Common myeloid progenitor, CD34-positive (primary cell): ENCODE measurements at regions not wholly inside any gene's neighbourhood (a gene's known extent, or its start where the extent isn't known, plus 50 kb on each side); places are given as distances from the start of the nearest gene placed in this dataset.

Experiments used
- CTCF ChIA-PET: fragments of 350-600 bp; sonication (Branson Sonifier 250); formaldehyde crosslinking; loops from one replicate; lab custom pipeline; 2021; ENCODE audit warnings: antibody characterized with exemption; lab: Charles Lee
- POLR2A ChIA-PET: fragments of 350-600 bp; sonication (Branson Sonifier 250); formaldehyde crosslinking; loops from one replicate; lab custom pipeline; 2021; ENCODE audit warnings: antibody characterized with exemption; lab: Charles Lee
- DNase-seq, 3 donors: peaks; one replicate each; pipeline versions ENCODE4 v3.0.0 to v3.0.0-alpha.2; 2013
- H3K27ac ChIP-seq, 2 experiments: 1 replicate in 1 of 2; 2 replicates in 1 of 2; pipeline ENCODE4 v1.7.0; 2013; ENCODE audit warnings: inconsistent platforms in 2 of 2, low read length in 2 of 2, mild to moderate bottlenecking in 2 of 2, low read depth in 1 of 2, moderate library complexity in 1 of 2; ENCODE audit not compliant: severe bottlenecking in 2 of 2, insufficient read depth in 1 of 2, poor library complexity in 1 of 2
- H3K27me3 ChIP-seq, 5 experiments: replicated peaks in 2 of 5; 1 replicate in 3 of 5; 2 replicates in 2 of 5; pipeline versions ENCODE4 v1.6.1 to v1.7.0; 2013; ENCODE audit warnings: low read length in 4 of 5, mild to moderate bottlenecking in 2 of 5, moderate library complexity in 2 of 5, inconsistent platforms in 1 of 5; ENCODE audit not compliant: insufficient read depth in 5 of 5, control insufficient read depth in 4 of 5
- H3K36me3 ChIP-seq, 4 experiments: 1 replicate in 2 of 4; 2 replicates in 2 of 4; pipeline versions ENCODE4 v1.6.1 to v1.7.0; 2013; ENCODE audit warnings: low read length in 3 of 4, control low read depth in 1 of 4, mild to moderate bottlenecking in 1 of 4; ENCODE audit not compliant: control insufficient read depth in 4 of 4, insufficient read depth in 4 of 4
- H3K4me1 ChIP-seq, 4 experiments: 1 replicate in 3 of 4; 2 replicates in 1 of 4; pipeline versions ENCODE4 v1.6.1 to v1.7.1; 2013; ENCODE audit warnings: low read length in 3 of 4, mild to moderate bottlenecking in 3 of 4, control low read depth in 1 of 4, inconsistent platforms in 1 of 4, moderate library complexity in 1 of 4; ENCODE audit not compliant: control insufficient read depth in 4 of 4, insufficient read depth in 4 of 4; ENCODE audit errors: control extremely low read depth in 1 of 4
- H3K4me3 ChIP-seq, 7 experiments: 1 replicate in 4 of 7; 2 replicates in 3 of 7; pipeline versions ENCODE4 v1.5.1 to v1.7.0; 2013; ENCODE audit warnings: mild to moderate bottlenecking in 7 of 7, low read length in 6 of 7, moderate library complexity in 6 of 7, inconsistent platforms in 2 of 7, low read depth in 2 of 7, control low read depth in 1 of 7; ENCODE audit not compliant: insufficient read depth in 4 of 7, control insufficient read depth in 1 of 7; ENCODE audit errors: extremely low read depth in 1 of 7
- H3K9me3 ChIP-seq, 5 experiments: 1 replicate in 4 of 5; 2 replicates in 1 of 5; pipeline versions ENCODE4 v1.6.1 to v1.7.1; 2013; ENCODE audit warnings: low read length in 4 of 5, mild to moderate bottlenecking in 2 of 5, inconsistent platforms in 1 of 5, low read depth in 1 of 5, moderate library complexity in 1 of 5; ENCODE audit not compliant: control insufficient read depth in 4 of 5, insufficient read depth in 2 of 5; ENCODE audit errors: control extremely low read depth in 1 of 5
- WGBS: methylation state at CpG from one replicate; pipeline ENCODE4 v1.1.5; 2013; ENCODE audit not compliant: insufficient coverage; 5-methylcytosine and 5-hydroxymethylcytosine counted together

- WGBS, result no CpG with 5 or more reads among the region's 1 CpG
- DNase-seq, result peak in 2 of 3 donors; percentile 4 to 14
- POLR2A ChIA-PET, result no interaction called here
These were observed 144.0 kb downstream of the GJA1 start for GRCh38 chr6:121579478-121579877.

GRCh38 chr6:121581327-121581726 is 145.9 kb downstream of the GJA1 start:
- DNase-seq, result no peak
- WGBS, result no CpG with 5 or more reads among the region's 2 CpGs
- no peak overlapping the region for H3K27ac ChIP-seq
- no peak overlapping the region for H3K4me3 ChIP-seq
- POLR2A ChIA-PET, result no interaction called here
- H3K27me3 ChIP-seq, result no peaks in the 10 kb centered on the region
- CTCF ChIA-PET, result no interaction called here
- H3K9me3 ChIP-seq, result no peaks in the 10 kb centered on the region
- H3K36me3 ChIP-seq, result no peaks in the 10 kb centered on the region
- H3K4me1 ChIP-seq, result no peaks in the 10 kb centered on the region

More at GRCh38 chr6:121579478-121579877, 144.0 kb downstream of the GJA1 start:
- H3K4me3 ChIP-seq, result no peak overlapping the region
- CTCF ChIA-PET, result interaction anchor here (2.0 kb wide), 1 partner anchor 10 kb away, joined by 6 read pairs; no protein-coding TSS in a partner anchor
- H3K27me3 ChIP-seq, result no peaks in the 10 kb centered on the region
- no peaks in the 10 kb centered on the region for H3K36me3 ChIP-seq
- no peak overlapping the region for H3K27ac ChIP-seq
- H3K9me3 ChIP-seq, result no peaks in the 10 kb centered on the region
- H3K4me1 ChIP-seq, result no peaks in the 10 kb centered on the region

GRCh38 chr6:121582262-121582661 is 146.8 kb downstream of the GJA1 start:
- no peaks in the 10 kb centered on the region for H3K36me3 ChIP-seq
- H3K27me3 ChIP-seq, result no peaks in the 10 kb centered on the region
- WGBS, result no CpG with 5 or more reads among the region's 3 CpGs
- no peak for DNase-seq
- POLR2A ChIA-PET, result no interaction called here
- H3K4me1 ChIP-seq, result no peaks in the 10 kb centered on the region
- H3K4me3 ChIP-seq, result no peak overlapping the region
- no peaks in the 10 kb centered on the region for H3K9me3 ChIP-seq
- CTCF ChIA-PET, result interaction anchor here (1.0 kb wide), 1 partner anchor 949 kb away, joined by 3 read pairs; no protein-coding TSS in a partner anchor
- H3K27ac ChIP-seq, result no peak overlapping the region

GRCh38 chr6:121584586-121585369 is 149.3 kb downstream of the GJA1 start:
- Histone ChIP-seq H3K36me3 (no peaks in the 10 kb centered on the region), H3K4me3 (no peak overlapping the region), H3K9me3 (no peaks in the 10 kb centered on the region), H3K4me1 (no peaks in the 10 kb centered on the region), H3K27me3 (no peaks in the 10 kb centered on the region), H3K27ac (no peak overlapping the region)
- ChIA-PET POLR2A (no interaction called here), CTCF (no interaction called here)
- no peak for DNase-seq
- WGBS, result 100% methylated on average over 2 of the region's 4 CpGs

- Histone ChIP-seq H3K4me1 (no peaks in the 10 kb centered on the region), H3K27me3 (no peaks in the 10 kb centered on the region), H3K4me3 (no peak overlapping the region), H3K27ac (no peak overlapping the region), H3K36me3 (no peaks in the 10 kb centered on the region), H3K9me3 (no peaks in the 10 kb centered on the region)
- ChIA-PET CTCF (interaction anchor here (2.2 kb wide), 1 partner anchor 11 kb away, joined by 6 read pairs; no protein-coding TSS in a partner anchor), POLR2A (no interaction called here)
- DNase-seq, result peak in 1 of 3 donors; percentile 12
- WGBS, result 52% methylated on average over 2 of the region's 2 CpGs
These were observed 155.0 kb downstream of the GJA1 start for GRCh38 chr6:121590438-121590837.

- ChIA-PET CTCF (interaction anchor here (2.2 kb wide), 1 partner anchor 11 kb away, joined by 6 read pairs; no protein-coding TSS in a partner anchor), POLR2A (no interaction called here)
- H3K4me1 ChIP-seq, result no peaks in the 10 kb centered on the region
- H3K27ac ChIP-seq, result no peak overlapping the region
- H3K9me3 ChIP-seq, result no peaks in the 10 kb centered on the region
- H3K27me3 ChIP-seq, result no peaks in the 10 kb centered on the region
- WGBS, result 100% methylated on average over 4 of the region's 4 CpGs
- no peaks in the 10 kb centered on the region for H3K36me3 ChIP-seq
- H3K4me3 ChIP-seq, result no peak overlapping the region
- peak in 2 of 3 donors; percentile 1 to 13 for DNase-seq
These were observed 155.5 kb downstream of the GJA1 start for GRCh38 chr6:121590916-121591315.

- Histone ChIP-seq H3K4me3 (no peak overlapping the region), H3K27me3 (no peaks in the 10 kb centered on the region), H3K4me1 (no peaks in the 10 kb centered on the region), H3K36me3 (no peaks in the 10 kb centered on the region), H3K27ac (no peak overlapping the region), H3K9me3 (no peaks in the 10 kb centered on the region)
- POLR2A ChIA-PET, result no interaction called here
- no peak for DNase-seq
- WGBS, result 84% methylated on average over 6 of the region's 7 CpGs
- CTCF ChIA-PET, result no interaction called here
These were observed 157.0 kb downstream of the GJA1 start for GRCh38 chr6:121592261-121592935.
